WTC11 (cell line): ENCODE measurements at regions not wholly inside any gene's neighbourhood (a gene's known extent, or its start where the extent isn't known, plus 50 kb on each side); places are given as distances from the start of the nearest gene placed in this dataset.
"Not testable (repeated sequence)": the region's sequence is repeated elsewhere in the genome, so short reads cannot be mapped to it uniquely, and the experiment has no call there.

Experiments
- ATAC-seq: fragments of 200-7000 bp; cut with Tn5 transposase; 2 replicates; pipeline ENCODE4 v1.10.0; 2021; ENCODE audit warnings: mild to moderate bottlenecking, moderate library complexity
- CTCF ChIA-PET: fragments of 300-600 bp; sonication (Branson Sonifier 250); formaldehyde crosslinking; loops from one replicate; lab custom pipeline; 2021; ENCODE audit warnings: antibody characterized with exemption; lab: Charles Lee
- POLR2A ChIA-PET: fragments of 350-600 bp; sonication (Branson Sonifier 250); formaldehyde crosslinking; loops from one replicate; lab custom pipeline; 2021; ENCODE audit warnings: antibody characterized with exemption; lab: Charles Lee
- DNase-seq: peaks from one replicate; pipeline ENCODE4 v3.0.0; 2021; ENCODE audit warnings: low spot score
- H3K27ac Mint-ChIP-seq: 2 replicates; pipeline ENCODE4 v1.8.0; 2021; ENCODE audit warnings: mixed read lengths
- H3K27me3 Mint-ChIP-seq: 2 replicates; pipeline ENCODE4 v1.8.0; 2021; ENCODE audit warnings: low read depth, mild to moderate bottlenecking, moderate library complexity, mixed read lengths
- H3K36me3 Mint-ChIP-seq: 2 replicates; pipeline ENCODE4 v1.8.0; 2021; ENCODE audit warnings: mixed read lengths
- H3K4me1 Mint-ChIP-seq: 2 replicates; pipeline ENCODE4 v1.8.0; 2022; ENCODE audit warnings: mixed read lengths
- H3K4me3 Mint-ChIP-seq: 2 replicates; pipeline ENCODE4 v1.8.0; 2021; ENCODE audit warnings: mild to moderate bottlenecking, moderate library complexity, mixed read lengths
- H3K9me3 Mint-ChIP-seq: 2 replicates; pipeline ENCODE4 v1.8.0; 2021; ENCODE audit warnings: mixed read lengths
- ETV6 ChIP-seq: sonication (generic); formaldehyde crosslinking; IDR thresholded peaks from 2 replicates; pipeline ENCODE4 v1.8.1; 2022; ENCODE audit warnings: mild to moderate bottlenecking, missing genetic modification reagents
- GABPB1 ChIP-seq: sonication (generic); formaldehyde crosslinking; IDR thresholded peaks from 2 replicates; pipeline ENCODE4 v1.8.1; 2023; ENCODE audit warnings: mild to moderate bottlenecking, missing genetic modification reagents
- OVOL2 ChIP-seq: fragments of 250-450 bp; sonication (Bioruptor Pico); IDR thresholded peaks from 2 replicates; pipeline ENCODE4 v1.9.0; 2021; ENCODE audit warnings: mild to moderate bottlenecking, borderline replicate concordance
- PRRX2 ChIP-seq: fragments of 250-450 bp; sonication (Bioruptor Pico); IDR thresholded peaks from 2 replicates; pipeline ENCODE4 v1.8.0; 2021; ENCODE audit warnings: mild to moderate bottlenecking
- STAT6 ChIP-seq: sonication (generic); formaldehyde crosslinking; conservative IDR thresholded peaks from 2 replicates; pipeline ENCODE4 v1.8.1; 2023; ENCODE audit warnings: mild to moderate bottlenecking, low read depth, missing genetic modification reagents, moderate library complexity
- TCF7 ChIP-seq: sonication (generic); formaldehyde crosslinking; IDR thresholded peaks from 2 replicates; pipeline ENCODE4 v1.8.0; 2022; ENCODE audit warnings: mild to moderate bottlenecking, low read depth, missing genetic modification reagents, moderate library complexity
- TEAD1 ChIP-seq: sonication (generic); formaldehyde crosslinking; IDR thresholded peaks from 2 replicates; pipeline ENCODE4 v1.8.0; 2022; ENCODE audit warnings: mild to moderate bottlenecking, missing genetic modification reagents
- ZBTB21 ChIP-seq: sonication (generic); formaldehyde crosslinking; IDR thresholded peaks from 2 replicates; pipeline ENCODE4 v1.8.1; 2023; ENCODE audit warnings: mild to moderate bottlenecking, missing genetic modification reagents, borderline replicate concordance
- ZMAT4 ChIP-seq: fragments of 250-450 bp; sonication (Bioruptor Pico); IDR thresholded peaks from 2 replicates; pipeline ENCODE4 v1.9.0; 2021; ENCODE audit warnings: mild to moderate bottlenecking
- ZNF281 ChIP-seq: sonication (generic); formaldehyde crosslinking; IDR thresholded peaks from 2 replicates; pipeline ENCODE4 v1.8.0; 2023; ENCODE audit warnings: mild to moderate bottlenecking, missing genetic modification reagents
- ZNF416 ChIP-seq: fragments of 250-450 bp; sonication (Bioruptor Pico); IDR thresholded peaks from 2 replicates; pipeline ENCODE4 v1.9.0; 2021; ENCODE audit warnings: mild to moderate bottlenecking, inconsistent platforms
- ZNF423 ChIP-seq: fragments of 250-450 bp; sonication (Bioruptor Pico); IDR thresholded peaks from 2 replicates; pipeline ENCODE4 v2.1.2; 2022; ENCODE audit warnings: mild to moderate bottlenecking, moderate library complexity
- ZNF532 ChIP-seq: fragments of 250-450 bp; sonication (Bioruptor Pico); IDR thresholded peaks from 2 replicates; pipeline ENCODE4 v1.9.0; 2021; ENCODE audit warnings: mild to moderate bottlenecking, borderline replicate concordance
- ZNF671 ChIP-seq: fragments of 250-450 bp; sonication (Bioruptor Pico); IDR thresholded peaks from 2 replicates; pipeline ENCODE4 v1.8.0; 2021; ENCODE audit warnings: mild to moderate bottlenecking

GRCh38 chr5:136584474-136584873, 219.1 kb upstream of the TRPC7 start:
- Mint-ChIP-seq H3K36me3 (peaks cover 4% of the 10 kb centered on the region; the same call in 1 of the 2 replicates), H3K4me1 (peaks cover 35% of the 10 kb centered on the region), H3K4me3 (no peak overlapping the region), H3K27ac (no peak overlapping the region), H3K9me3 (peaks cover 16% of the 10 kb centered on the region), H3K27me3 (no peaks in the 10 kb centered on the region)
- DNase-seq, result no peak
- POLR2A ChIA-PET, result no interaction called here
- TF ChIP-seq OVOL2 (CRISPR knock-in tag) (no peak), ZNF281 (no peak), GABPB1 (no peak), STAT6 (CRISPR knock-in tag) (no peak), TCF7 (CRISPR knock-in tag) (no peak), ZNF423 (CRISPR knock-in tag) (no peak), ZNF671 (no peak), ZNF416 (CRISPR knock-in tag) (no peak), ETV6 (no peak), PRRX2 (no peak)
- CTCF ChIA-PET, result no interaction called here
- ATAC-seq, result no peak

GRCh38 chr5:136579238-136579637, 213.9 kb upstream of the TRPC7 start:
- Mint-ChIP-seq H3K4me3 (no peak overlapping the region), H3K36me3 (peaks cover 9% of the 10 kb centered on the region; the same call in 1 of the 2 replicates), H3K4me1 (peaks cover 36% of the 10 kb centered on the region), H3K27ac (no peak overlapping the region), H3K27me3 (no peaks in the 10 kb centered on the region), H3K9me3 (peaks cover 15% of the 10 kb centered on the region)
- CTCF ChIA-PET, result interaction anchor here (1.0 kb wide), 1 partner anchor 107 kb away, joined by 4 read pairs; no protein-coding TSS in a partner anchor
- ATAC-seq (no peak; the same call in 1 of the 2 replicates), DNase-seq (no peak)
- POLR2A ChIA-PET, result no interaction called here
- TF ChIP-seq ZBTB21 (CRISPR knock-in tag), result no peak
- no peak for TF ChIP-seq ZNF416 (CRISPR knock-in tag)

- H3K27ac Mint-ChIP-seq, ATAC-seq, H3K27me3 Mint-ChIP-seq, CTCF ChIA-PET, POLR2A ChIA-PET, DNase-seq, H3K4me3 Mint-ChIP-seq: not testable (repeated sequence)
- peaks cover 69% of the 10 kb centered on the region for H3K36me3 Mint-ChIP-seq
- H3K9me3 Mint-ChIP-seq, result peaks cover 53% of the 10 kb centered on the region
- H3K4me1 Mint-ChIP-seq, result peaks cover 37% of the 10 kb centered on the region
These were observed 204.5 kb upstream of the TRPC7 start for GRCh38 chr5:136569875-136570274.

GRCh38 chr5:136565457-136565856, 200.1 kb upstream of the TRPC7 start:
- TF ChIP-seq ZNF532 (CRISPR knock-in tag) (0 out of 2 replicates have a peak, but pooled peaks have one; percentile 2), TEAD1 (peak; percentile 42; the same call in 1 of the 2 replicates), ZMAT4 (CRISPR knock-in tag) (peak; percentile 71; the same call in 1 of the 2 replicates)
- CTCF ChIA-PET, H3K27me3 Mint-ChIP-seq, POLR2A ChIA-PET, ATAC-seq, H3K4me3 Mint-ChIP-seq: not testable (repeated sequence)
- Mint-ChIP-seq H3K9me3 (peaks cover 26% of the 10 kb centered on the region), H3K36me3 (peaks cover 43% of the 10 kb centered on the region), H3K4me1 (peaks cover 77% of the 10 kb centered on the region), H3K27ac (peak overlapping the region; percentile 98)
- DNase-seq, result peak; percentile 28
